ENCODE measurements at regions not wholly inside any gene's neighbourhood (a gene's known extent, or its start where the extent isn't known, plus 50 kb on each side); places are given as distances from the start of the nearest gene placed in this dataset.

GRCh38 chr13:78098249-78098648 is 179.6 kb upstream of the EDNRB start:
- Histone ChIP-seq H3K9ac (ENCODE audit: low read length) (no peak overlapping the region), H3K9me2 (replicated peaks; ENCODE audit: insufficient read depth, low read length) (no peaks in the 10 kb centered on the region), H3F3A (ENCODE audit: insufficient read depth, low read length) (peaks cover 5% of the 10 kb centered on the region; the same call in 1 of the 2 replicates), H3K4me2 (ENCODE audit: low read depth, low read length) (no peak overlapping the region), H4K20me1 (ENCODE audit: insufficient read depth, low read length) (no peaks in the 10 kb centered on the region), H3K27me3 (replicated peaks; ENCODE audit: insufficient read depth, low read length) (no peaks in the 10 kb centered on the region), H3K4me3 (ENCODE audit: low read length) (no peak overlapping the region), H3K27ac (ENCODE audit: low read length) (no peak overlapping the region), H3K36me3 (replicated peaks; ENCODE audit: insufficient read depth, low read length) (no peaks in the 10 kb centered on the region), H3K4me1 (ENCODE audit: low read length) (peaks cover 25% of the 10 kb centered on the region), H3K9me3 (replicated peaks; ENCODE audit: insufficient read depth, low read length) (no peaks in the 10 kb centered on the region), H2AFZ (ENCODE audit: low read length) (no peak overlapping the region), H3K79me2 (ENCODE audit: low read length) (no peaks in the 10 kb centered on the region)
- DNase-seq, result no peak
- TF ChIP-seq EZH2 (optimal IDR thresholded peaks at IDR 0.05; ENCODE audit: low read depth, low read length) (no peak), CTCF (IDR thresholded peaks at IDR 0.05; ENCODE audit: low read length) (no peak), EZH2phosphoT487 (IDR thresholded peaks at IDR 0.05; ENCODE audit: low read length) (no peak)

GRCh38 chr13:78096221-78096620 is 177.6 kb upstream of the EDNRB start:
- H2AFZ ChIP-seq (ENCODE audit: low read length), result no peak overlapping the region
- H3K9me3 ChIP-seq (replicated peaks; ENCODE audit: insufficient read depth, low read length), result no peaks in the 10 kb centered on the region
- no peak overlapping the region for H3K4me3 ChIP-seq (ENCODE audit: low read length)
- H3K79me2 ChIP-seq (ENCODE audit: low read length), result no peaks in the 10 kb centered on the region
- H3K9ac ChIP-seq (ENCODE audit: low read length), result no peak overlapping the region
- H3K36me3 ChIP-seq (replicated peaks; ENCODE audit: insufficient read depth, low read length), result no peaks in the 10 kb centered on the region
- TF ChIP-seq EZH2phosphoT487 (IDR thresholded peaks at IDR 0.05; ENCODE audit: low read length) (no peak), CTCF (IDR thresholded peaks at IDR 0.05; ENCODE audit: low read length) (no peak), EZH2 (optimal IDR thresholded peaks at IDR 0.05; ENCODE audit: low read depth, low read length) (no peak)
- H3K27ac ChIP-seq (ENCODE audit: low read length), result no peak overlapping the region
- no peaks in the 10 kb centered on the region; the same call in 1 of the 2 replicates for H3F3A ChIP-seq (ENCODE audit: insufficient read depth, low read length)
- no peaks in the 10 kb centered on the region for H4K20me1 ChIP-seq (ENCODE audit: insufficient read depth, low read length)
- no peaks in the 10 kb centered on the region for H3K27me3 ChIP-seq (replicated peaks; ENCODE audit: insufficient read depth, low read length)
- no peak overlapping the region for H3K4me2 ChIP-seq (ENCODE audit: low read depth, low read length)
- H3K4me1 ChIP-seq (ENCODE audit: low read length), result peaks cover 13% of the 10 kb centered on the region
- H3K9me2 ChIP-seq (replicated peaks; ENCODE audit: insufficient read depth, low read length), result no peaks in the 10 kb centered on the region
- DNase-seq, result no peak

GRCh38 chr13:78087966-78088678 is 169.5 kb upstream of the EDNRB start:
- no peaks in the 10 kb centered on the region for H3K9me2 ChIP-seq (replicated peaks; ENCODE audit: insufficient read depth, low read length)
- TF ChIP-seq CTCF (IDR thresholded peaks at IDR 0.05; ENCODE audit: low read length) (no peak), EZH2 (optimal IDR thresholded peaks at IDR 0.05; ENCODE audit: low read depth, low read length) (no peak), EZH2phosphoT487 (IDR thresholded peaks at IDR 0.05; ENCODE audit: low read length) (no peak)
- H3K27ac ChIP-seq (ENCODE audit: low read length), result no peak overlapping the region
- H3K27me3 ChIP-seq (replicated peaks; ENCODE audit: insufficient read depth, low read length), result no peaks in the 10 kb centered on the region
- no peaks in the 10 kb centered on the region for H3K79me2 ChIP-seq (ENCODE audit: low read length)
- DNase-seq, result no peak
- no peaks in the 10 kb centered on the region for H3K36me3 ChIP-seq (replicated peaks; ENCODE audit: insufficient read depth, low read length)
- no peak overlapping the region for H3K4me3 ChIP-seq (ENCODE audit: low read length)
- no peaks in the 10 kb centered on the region for H3K4me1 ChIP-seq (ENCODE audit: low read length)
- H4K20me1 ChIP-seq (ENCODE audit: insufficient read depth, low read length), result no peaks in the 10 kb centered on the region
- no peaks in the 10 kb centered on the region for H3K9me3 ChIP-seq (replicated peaks; ENCODE audit: insufficient read depth, low read length)
- H3K9ac ChIP-seq (ENCODE audit: low read length), result no peak overlapping the region
- no peak overlapping the region for H3K4me2 ChIP-seq (ENCODE audit: low read depth, low read length)
- H3F3A ChIP-seq (ENCODE audit: insufficient read depth, low read length), result no peaks in the 10 kb centered on the region
- H2AFZ ChIP-seq (ENCODE audit: low read length), result no peak overlapping the region

Data from MM.1S (cell line).